HCT116 (cell line): ENCODE measurements at regions not wholly inside any gene's neighbourhood (a gene's known extent, or its start where the extent isn't known, plus 50 kb on each side); places are given as distances from the start of the nearest gene placed in this dataset.

ENCODE experiments used
- ATAC-seq: fragments of 200-7000 bp; cut with Tn5 transposase; 2 replicates; pipeline ENCODE4 v1.9.1; 2020; ENCODE audit warnings: mild to moderate bottlenecking, moderate library complexity
- BruUV-seq: library from RNA; stranded (reverse); fragments of 400-500 nt; replicated peaks from 2 replicates; lab custom pipeline; 2021; lab: Mats Ljungman, UMichigan
- CTCF ChIA-PET: fragments of 300-600 bp; sonication (Branson Sonifier 250); formaldehyde crosslinking; loops from one replicate; lab custom pipeline; 2021; ENCODE audit warnings: antibody characterized with exemption; lab: Charles Lee
- POLR2A ChIA-PET: fragments of 300-600, 350-600 bp; sonication (Branson Sonifier 250); formaldehyde crosslinking; loops from one replicate; lab custom pipeline; 2021; ENCODE audit warnings: antibody characterized with exemption; lab: Charles Lee
- RAD21 ChIA-PET, 2 experiments: fragments of 300-600 bp; sonication (Branson Sonifier 250); formaldehyde crosslinking; loops; one replicate each; lab custom pipeline; 2023; ENCODE audit warnings: low total read pairs in 2 of 2; ENCODE audit not compliant: uncharacterized antibody in 2 of 2, unreplicated experiment in 2 of 2, low non-redundant PET in 1 of 2; lab: Charles Lee
- DNase-seq: peaks from one replicate; pipeline ENCODE4 v3.0.0-alpha.2; 2010; ENCODE audit warnings: low read depth, low spot score
- H2AFZ ChIP-seq: fragments of 200-600 bp; shearing (Covaris generic), sonication (generic); 2 replicates; pipeline ENCODE4 v1.6.1; 2017; ENCODE audit warnings: low read depth, mixed run types, mixed read lengths, antibody characterized with exemption, low read length; ENCODE audit not compliant: poor library complexity, severe bottlenecking
- H3K27ac ChIP-seq: 2 replicates; pipeline ENCODE4 v1.5.1; 2012; ENCODE audit warnings: low read depth, low read length
- H3K27me3 ChIP-seq: fragments of 200-600 bp; sonication (generic); 2 replicates; pipeline ENCODE4 v1.6.1; 2016; ENCODE audit warnings: mixed run types, low read length, mixed read lengths; ENCODE audit not compliant: insufficient read depth
- H3K36me3 ChIP-seq, 2 experiments: fragments of 200-500 bp in 1 of 2; fragments of 200-600 bp in 1 of 2; sonication (Bioruptor generic) in 1 of 2; sonication (generic) in 1 of 2; 2 replicates each; pipeline versions ENCODE4 v1.5.1 to v1.6.1; 2014 to 2016; ENCODE audit warnings: low read length in 2 of 2, inconsistent platforms in 1 of 2, mixed read lengths in 1 of 2, mixed run types in 1 of 2; ENCODE audit not compliant: insufficient read depth in 2 of 2, control insufficient read depth in 1 of 2
- H3K4me1 ChIP-seq, 2 experiments: fragments of 200-600 bp in 1 of 2; sonication (generic) in 1 of 2; 2 replicates each; pipeline versions ENCODE4 v1.5.1 to v1.6.1; 2012 to 2017; ENCODE audit warnings: low read length in 2 of 2, inconsistent platforms in 1 of 2, mild to moderate bottlenecking in 1 of 2, mixed read lengths in 1 of 2, mixed run types in 1 of 2, moderate library complexity in 1 of 2; ENCODE audit not compliant: insufficient read depth in 2 of 2, control insufficient read depth in 1 of 2
- H3K4me2 ChIP-seq: fragments of 200-600 bp; sonication (generic); 2 replicates; pipeline ENCODE4 v1.6.1; 2017; ENCODE audit warnings: mixed run types, low read length, mixed read lengths
- H3K4me3 ChIP-seq, 2 experiments: fragments of 200-600 bp in 1 of 2; sonication (generic) in 1 of 2; replicated peaks in 1 of 2; 2 replicates each; pipeline ENCODE4 v1.5.1; 2011 to 2016; ENCODE audit warnings: low read length in 2 of 2, control low read depth in 1 of 2, low read depth in 1 of 2, mild to moderate bottlenecking in 1 of 2, mixed read lengths in 1 of 2, mixed run types in 1 of 2
- H3K79me2 ChIP-seq: fragments of 200-600 bp; sonication (generic); 2 replicates; pipeline ENCODE4 v1.6.1; 2017; ENCODE audit warnings: mild to moderate bottlenecking, mixed run types, low read length, moderate library complexity, mixed read lengths; ENCODE audit not compliant: insufficient read depth
- H3K9ac ChIP-seq: fragments of 200-600 bp; sonication (generic); 2 replicates; pipeline ENCODE4 v1.6.1; 2016; ENCODE audit warnings: low read length, mixed read lengths
- H3K9me2 ChIP-seq: fragments of 200-600 bp; sonication (generic), shearing (Covaris generic); 2 replicates; pipeline ENCODE4 v1.6.1; 2017; ENCODE audit warnings: mixed run types, mild to moderate bottlenecking, moderate library complexity; ENCODE audit not compliant: insufficient read depth
- H3K9me3 ChIP-seq, 2 experiments: fragments of 200-500 bp in 1 of 2; fragments of 200-600 bp in 1 of 2; sonication (Bioruptor generic) in 1 of 2; sonication (generic) in 1 of 2; 2 replicates each; pipeline ENCODE4 v1.6.1; 2014 to 2017; ENCODE audit warnings: low read length in 2 of 2, mixed read lengths in 2 of 2, inconsistent platforms in 1 of 2, low read depth in 1 of 2, mild to moderate bottlenecking in 1 of 2, mixed run types in 1 of 2, moderate library complexity in 1 of 2; ENCODE audit not compliant: control insufficient read depth in 1 of 2, insufficient read depth in 1 of 2
- H4K20me1 ChIP-seq: fragments of 200-600 bp; sonication (generic), shearing (Covaris generic); 2 replicates; pipeline ENCODE4 v1.6.1; 2017; ENCODE audit warnings: mixed run types, mild to moderate bottlenecking, moderate library complexity; ENCODE audit not compliant: insufficient read depth
- CBX3 ChIP-seq: IDR thresholded peaks from 2 replicates; pipeline ENCODE4 v1.6.1; 2012; ENCODE audit warnings: low read depth
- CEBPB ChIP-seq: IDR thresholded peaks from 2 replicates; pipeline ENCODE4 v1.6.1; 2012; ENCODE audit warnings: low read depth
- EGR1 ChIP-seq: IDR thresholded peaks from 2 replicates; pipeline ENCODE4 v1.6.1; 2012; ENCODE audit warnings: low read depth
- EZH2 ChIP-seq: fragments of 200-600 bp; sonication (generic); IDR thresholded peaks from 2 replicates; pipeline ENCODE4 v1.6.1; 2017; ENCODE audit warnings: antibody characterized with exemption, mixed run types
- EZH2phosphoT487 ChIP-seq: fragments of 200-600 bp; IDR thresholded peaks from 2 replicates; pipeline ENCODE4 v1.6.1; 2018; ENCODE audit warnings: antibody characterized with exemption, borderline replicate concordance
- FOSL1 ChIP-seq: IDR thresholded peaks from 2 replicates; pipeline ENCODE4 v1.6.1; 2012; ENCODE audit warnings: low read depth
- JUND ChIP-seq: IDR thresholded peaks from 2 replicates; pipeline ENCODE4 v1.6.1; 2012
- POLR2A ChIP-seq: IDR thresholded peaks from 2 replicates; pipeline ENCODE4 v1.7.0; 2011; ENCODE audit warnings: borderline replicate concordance; ENCODE audit not compliant: insufficient read depth, insufficient read length; ENCODE audit errors: extremely low read depth
- RAD21 ChIP-seq: IDR thresholded peaks from 2 replicates; pipeline ENCODE4 v1.6.1; 2012; ENCODE audit warnings: low read depth, mild to moderate bottlenecking
- SP1 ChIP-seq: IDR thresholded peaks from 2 replicates; pipeline ENCODE4 v1.6.1; 2012; ENCODE audit warnings: low read depth
- SRF ChIP-seq: IDR thresholded peaks from 2 replicates; pipeline ENCODE4 v1.6.1; 2012; ENCODE audit warnings: low read depth
- TCF7L2 ChIP-seq: IDR thresholded peaks from 2 replicates; pipeline ENCODE4 v1.7.0; 2011; ENCODE audit warnings: borderline replicate concordance, inconsistent platforms; ENCODE audit not compliant: insufficient read depth, insufficient read length; ENCODE audit errors: extremely low read depth
- YY1 ChIP-seq: IDR thresholded peaks from 2 replicates; pipeline ENCODE4 v1.6.1; 2011; ENCODE audit warnings: low read length, low read depth, moderate library complexity, mild to moderate bottlenecking; ENCODE audit not compliant: insufficient replicate concordance; ENCODE audit errors: extremely low read depth
- ZFX ChIP-seq: fragments of 450-650 bp; IDR thresholded peaks from 2 replicates; pipeline ENCODE4 v1.6.1; 2017
- ZNF274 ChIP-seq: fragments of 200-500 bp; sonication (Bioruptor generic); IDR thresholded peaks from 2 replicates; pipeline ENCODE4 v1.6.1; 2014; ENCODE audit warnings: mild to moderate bottlenecking, low read depth, low read length, inconsistent platforms
- intact Hi-C: fragments of 100-400 bp; cut with micrococcal nuclease; formaldehyde crosslinking; loops from 2 replicates; pipeline ENCODE4 v1.10.0; 2022
- TF ChIP-seq, protein P1 (sequence below): IDR thresholded peaks from 2 replicates; pipeline ENCODE4 v1.6.1; 2012; ENCODE audit warnings: low read depth
- TF ChIP-seq, protein P2 (sequence below): IDR thresholded peaks from 2 replicates; pipeline ENCODE4 v1.6.1; 2011; ENCODE audit warnings: mild to moderate bottlenecking, low read length, moderate library complexity; ENCODE audit not compliant: insufficient replicate concordance; ENCODE audit errors: extremely low read depth

DNA sequence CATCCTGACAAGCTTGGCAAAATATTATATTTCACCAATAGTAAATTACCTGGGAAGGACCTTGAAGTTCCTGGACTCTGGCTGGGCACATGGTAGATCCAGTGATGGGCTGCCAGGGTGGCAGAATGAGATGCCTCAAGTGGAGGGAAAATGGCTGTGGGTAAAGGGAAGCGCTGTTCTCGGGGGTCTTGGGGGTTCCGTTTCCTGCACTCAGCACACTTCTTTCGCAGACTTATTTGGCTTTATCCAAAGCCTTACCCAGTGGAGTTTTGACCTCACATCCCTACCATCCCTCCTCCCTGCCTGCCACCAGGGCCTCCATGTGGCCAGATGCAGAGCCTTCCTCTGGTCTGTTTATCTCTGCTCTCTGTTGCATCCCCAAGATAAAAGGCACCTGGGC lies 654.9 kb upstream of the HS6ST1 start:
- Histone ChIP-seq H4K20me1 (no peaks in the 10 kb centered on the region), H3K36me3 (no peaks in the 10 kb centered on the region), H3K9me2 (no peaks in the 10 kb centered on the region), H3K27ac (no peak overlapping the region), H3K4me3 (no peak overlapping the region), H3K79me2 (no peaks in the 10 kb centered on the region), H3K9ac (no peak overlapping the region), H3K4me1 (no peaks in the 10 kb centered on the region), H3K27me3 (peaks cover 12% of the 10 kb centered on the region; the same call in 1 of the 2 replicates), H2AFZ (no peak overlapping the region), H3K9me3 (no peaks in the 10 kb centered on the region), H3K4me2 (no peak overlapping the region)
- DNase-seq (no peak), ATAC-seq (no peak)
- no TSS peak for BruUV-seq
- POLR2A ChIA-PET = no interaction called here
- TF ChIP-seq FOSL1 = no peak
- TF ChIP-seq POLR2A = no peak
- TF ChIP-seq EZH2 = no peak
- TF ChIP-seq TCF7L2 = no peak
- TF ChIP-seq SP1 = no peak
- TF ChIP-seq, protein P1, sequence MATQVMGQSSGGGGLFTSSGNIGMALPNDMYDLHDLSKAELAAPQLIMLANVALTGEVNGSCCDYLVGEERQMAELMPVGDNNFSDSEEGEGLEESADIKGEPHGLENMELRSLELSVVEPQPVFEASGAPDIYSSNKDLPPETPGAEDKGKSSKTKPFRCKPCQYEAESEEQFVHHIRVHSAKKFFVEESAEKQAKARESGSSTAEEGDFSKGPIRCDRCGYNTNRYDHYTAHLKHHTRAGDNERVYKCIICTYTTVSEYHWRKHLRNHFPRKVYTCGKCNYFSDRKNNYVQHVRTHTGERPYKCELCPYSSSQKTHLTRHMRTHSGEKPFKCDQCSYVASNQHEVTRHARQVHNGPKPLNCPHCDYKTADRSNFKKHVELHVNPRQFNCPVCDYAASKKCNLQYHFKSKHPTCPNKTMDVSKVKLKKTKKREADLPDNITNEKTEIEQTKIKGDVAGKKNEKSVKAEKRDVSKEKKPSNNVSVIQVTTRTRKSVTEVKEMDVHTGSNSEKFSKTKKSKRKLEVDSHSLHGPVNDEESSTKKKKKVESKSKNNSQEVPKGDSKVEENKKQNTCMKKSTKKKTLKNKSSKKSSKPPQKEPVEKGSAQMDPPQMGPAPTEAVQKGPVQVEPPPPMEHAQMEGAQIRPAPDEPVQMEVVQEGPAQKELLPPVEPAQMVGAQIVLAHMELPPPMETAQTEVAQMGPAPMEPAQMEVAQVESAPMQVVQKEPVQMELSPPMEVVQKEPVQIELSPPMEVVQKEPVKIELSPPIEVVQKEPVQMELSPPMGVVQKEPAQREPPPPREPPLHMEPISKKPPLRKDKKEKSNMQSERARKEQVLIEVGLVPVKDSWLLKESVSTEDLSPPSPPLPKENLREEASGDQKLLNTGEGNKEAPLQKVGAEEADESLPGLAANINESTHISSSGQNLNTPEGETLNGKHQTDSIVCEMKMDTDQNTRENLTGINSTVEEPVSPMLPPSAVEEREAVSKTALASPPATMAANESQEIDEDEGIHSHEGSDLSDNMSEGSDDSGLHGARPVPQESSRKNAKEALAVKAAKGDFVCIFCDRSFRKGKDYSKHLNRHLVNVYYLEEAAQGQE = no peak
- no peak for TF ChIP-seq ZFX
- no peak for TF ChIP-seq JUND
- no peak for TF ChIP-seq YY1
- no peak for TF ChIP-seq EZH2phosphoT487
- no peak for TF ChIP-seq ZNF274
- TF ChIP-seq EGR1 = no peak
- no peak for TF ChIP-seq RAD21
- no peak for TF ChIP-seq SRF
- TF ChIP-seq, protein P2, sequence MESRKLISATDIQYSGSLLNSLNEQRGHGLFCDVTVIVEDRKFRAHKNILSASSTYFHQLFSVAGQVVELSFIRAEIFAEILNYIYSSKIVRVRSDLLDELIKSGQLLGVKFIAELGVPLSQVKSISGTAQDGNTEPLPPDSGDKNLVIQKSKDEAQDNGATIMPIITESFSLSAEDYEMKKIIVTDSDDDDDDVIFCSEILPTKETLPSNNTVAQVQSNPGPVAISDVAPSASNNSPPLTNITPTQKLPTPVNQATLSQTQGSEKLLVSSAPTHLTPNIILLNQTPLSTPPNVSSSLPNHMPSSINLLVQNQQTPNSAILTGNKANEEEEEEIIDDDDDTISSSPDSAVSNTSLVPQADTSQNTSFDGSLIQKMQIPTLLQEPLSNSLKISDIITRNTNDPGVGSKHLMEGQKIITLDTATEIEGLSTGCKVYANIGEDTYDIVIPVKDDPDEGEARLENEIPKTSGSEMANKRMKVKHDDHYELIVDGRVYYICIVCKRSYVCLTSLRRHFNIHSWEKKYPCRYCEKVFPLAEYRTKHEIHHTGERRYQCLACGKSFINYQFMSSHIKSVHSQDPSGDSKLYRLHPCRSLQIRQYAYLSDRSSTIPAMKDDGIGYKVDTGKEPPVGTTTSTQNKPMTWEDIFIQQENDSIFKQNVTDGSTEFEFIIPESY = no peak
- no peak for TF ChIP-seq CEBPB
- TF ChIP-seq CBX3 = no peak
- intact Hi-C loops = no loop called here
- CTCF ChIA-PET = no interaction called here
- RAD21 ChIA-PET = no interaction called here
